Adrenal gland (tissue), 9 donors: ENCODE measurements at regions not wholly inside any gene's neighbourhood (a gene's known extent, or its start where the extent isn't known, plus 50 kb on each side); places are given as distances from the start of the nearest gene placed in this dataset.

Experiments
- DNase-seq, 7 donors: peaks; one replicate each; pipeline ENCODE4 v3.0.0-alpha.2; 2019 to 2020
- H3K27ac ChIP-seq, 5 donors: fragments of 200-600 bp; sonication (generic) in 4 of 5; 1 replicate in 3 of 5; 2 replicates in 2 of 5; pipeline versions ENCODE4 v1.5.1 to v1.8.0; 2016 to 2020; ENCODE audit warnings: mild to moderate bottlenecking in 1 of 5
- H3K27me3 ChIP-seq: fragments of 200-600 bp; 2 replicates; pipeline ENCODE4 v1.8.0; 2021
- H3K36me3 ChIP-seq, 2 donors: fragments of 200-600 bp; replicated peaks in 1 of 2; 1 replicate in 1 of 2; 2 replicates in 1 of 2; pipeline versions ENCODE4 v1.5.1 to v1.8.0; 2018 to 2022
- H3K4me1 ChIP-seq, 2 donors: fragments of 200-600 bp; replicated peaks in 1 of 2; 1 replicate in 1 of 2; 2 replicates in 1 of 2; pipeline versions ENCODE4 v1.5.1 to v1.8.0; 2018 to 2021
- H3K4me3 ChIP-seq, 4 donors: fragments of 200-600 bp; sonication (generic) in 3 of 4; one replicate each; pipeline ENCODE4 v1.5.1; 2016 to 2018
- H3K9me3 ChIP-seq, 3 donors: fragments of 200-600 bp; sonication (generic) in 1 of 3; replicated peaks in 1 of 3; 1 replicate in 2 of 3; 2 replicates in 1 of 3; pipeline versions ENCODE4 v1.5.1 to v1.8.0; 2016 to 2021
- CTCF ChIP-seq, 6 experiments: fragments of 450-650 bp in 4 of 6; fragments of 200-600 bp in 2 of 6; sonication (generic) in 1 of 6; IDR thresholded peaks; 1 replicate in 5 of 6; 2 replicates in 1 of 6; pipeline versions ENCODE4 v1.5.1 to v1.8.0; 2016 to 2021; ENCODE audit warnings: antibody characterized with exemption in 6 of 6, mild to moderate bottlenecking in 2 of 6, moderate library complexity in 1 of 6
- POLR2A ChIP-seq, 2 donors: fragments of 450-650 bp; IDR thresholded peaks; one replicate each; pipeline ENCODE4 v1.6.1; 2017; ENCODE audit warnings: antibody characterized with exemption in 2 of 2, mild to moderate bottlenecking in 2 of 2, moderate library complexity in 1 of 2
- WGBS, 4 donors: extraction: QIAGEN DNeasy Blood & Tissue Kit in 2 of 4; methylation state at CpG; one replicate each; pipeline versions ENCODE4 v1.1.5 to v1.1.7; 2013 to 2017; 5-methylcytosine and 5-hydroxymethylcytosine counted together
- intact Hi-C, 2 donors: fragments of 100-400 bp; cut with DNase I; formaldehyde crosslinking; loops; one replicate each; pipeline versions ENCODE4 v1.14.1 to v1.15.0; 2022 to 2023
- donor health status: healthy with polysubstance abuse.
- donor health status: Bipolar disorder and iron deficiency.
- donor health status: DM: yes; HTN: yes; CAD: no.
- donor health status: DM: no; HTN: no; CAD: no.
- donor health status: DM: no; HTN: no; CAD: no.

DNA sequence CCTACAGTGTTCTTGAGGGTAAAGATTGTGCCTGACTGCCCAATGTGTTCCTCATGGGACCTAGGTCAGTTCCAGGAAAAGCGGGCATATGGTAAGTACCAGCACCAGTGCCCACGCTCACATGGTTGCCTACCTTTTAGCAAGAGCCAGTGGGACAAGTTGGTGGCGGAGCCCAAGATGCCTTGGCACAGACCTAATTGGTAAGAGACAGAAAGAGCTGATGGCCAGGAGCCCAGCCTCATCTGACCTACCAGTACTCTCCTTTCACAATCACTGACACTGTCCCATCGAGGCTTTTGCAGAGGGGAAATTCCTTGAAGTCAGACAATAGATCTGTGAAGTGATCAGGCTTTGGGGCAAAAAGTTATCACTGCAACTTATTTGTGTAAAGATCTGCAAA is 98.4 kb upstream of the BCL6 start:
- no peaks in the 10 kb centered on the region for H3K36me3 ChIP-seq
- intact Hi-C loops: no loop called here
- no peaks in the 10 kb centered on the region for H3K27me3 ChIP-seq
- peak in 2 of 7 donors; percentile 21 to 60 for DNase-seq
- TF ChIP-seq POLR2A (IDR thresholded peaks at IDR 0.05): no peak
- no peaks in the 10 kb centered on the region for H3K4me1 ChIP-seq
- no peak overlapping the region for H3K27ac ChIP-seq
- no peaks in the 10 kb centered on the region for H3K9me3 ChIP-seq
- 33 to 87% (median 84%) methylated on average over 1 to 4 of the region's 4 CpGs for WGBS, 4 donors
- H3K4me3 ChIP-seq: no peak overlapping the region

DNA sequence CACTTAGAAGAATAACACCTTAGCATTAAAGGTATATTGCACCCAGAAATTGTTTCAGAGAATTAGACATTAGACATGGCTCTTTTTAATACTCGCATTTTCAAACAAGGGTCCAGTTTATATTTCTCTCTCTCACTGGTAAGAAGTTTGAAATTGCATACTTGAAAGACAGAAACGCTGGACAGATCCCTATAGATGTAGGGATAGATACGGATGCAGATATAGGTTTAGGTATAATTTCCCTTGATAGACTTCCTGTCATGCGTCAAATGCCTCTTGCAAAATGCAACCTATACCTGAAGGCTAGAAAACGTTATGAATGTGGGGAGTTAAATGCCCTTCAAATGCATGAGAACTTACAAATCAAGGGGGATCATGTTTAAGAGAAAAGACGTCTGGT is 99.4 kb upstream of the BCL6 start:
- H3K4me3 ChIP-seq: no peak overlapping the region
- H3K4me1 ChIP-seq: no peaks in the 10 kb centered on the region
- no peaks in the 10 kb centered on the region for H3K9me3 ChIP-seq
- H3K36me3 ChIP-seq: no peaks in the 10 kb centered on the region
- intact Hi-C loops: no loop called here
- 55 to 69% (median 63%) methylated on average over 6 of the region's 6 CpGs for WGBS, 4 donors
- TF ChIP-seq POLR2A (IDR thresholded peaks at IDR 0.05) (no peak), CTCF (IDR thresholded peaks at IDR 0.05) (no peak)
- no peaks in the 10 kb centered on the region for H3K27me3 ChIP-seq
- no peak for DNase-seq
- no peak overlapping the region for H3K27ac ChIP-seq

DNA sequence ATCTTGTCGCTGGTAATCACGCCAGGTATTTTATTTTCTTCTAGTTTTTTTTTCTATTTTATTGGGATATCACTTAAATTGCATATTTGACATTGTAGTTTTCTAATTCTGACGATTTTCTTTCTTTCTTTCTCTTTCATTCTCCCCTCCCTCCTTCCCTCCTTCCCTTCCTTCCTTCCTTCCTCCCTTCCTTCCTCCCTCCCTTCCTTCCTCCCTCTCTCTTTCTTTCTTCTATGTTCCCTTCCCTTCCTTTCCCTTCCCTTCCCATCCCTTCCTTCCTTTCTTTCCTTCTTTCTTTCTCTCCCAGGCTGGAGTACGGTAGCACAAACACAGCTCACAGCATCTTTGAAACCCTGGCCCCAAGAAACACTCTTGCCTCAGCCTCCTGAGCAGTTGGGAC is 100.6 kb upstream of the BCL6 start:
- no peaks in the 10 kb centered on the region for H3K9me3 ChIP-seq
- WGBS, 4 donors: 77 to 81% (median 79%) methylated on average over 4 of the region's 4 CpGs
- intact Hi-C loops: no loop called here
- H3K27ac ChIP-seq: no peak overlapping the region
- no peaks in the 10 kb centered on the region for H3K36me3 ChIP-seq
- H3K4me1 ChIP-seq: no peaks in the 10 kb centered on the region
- DNase-seq: no peak
- no peak for TF ChIP-seq CTCF (IDR thresholded peaks at IDR 0.05)
- no peak for TF ChIP-seq POLR2A (IDR thresholded peaks at IDR 0.05)
- H3K27me3 ChIP-seq: no peaks in the 10 kb centered on the region
- no peak overlapping the region for H3K4me3 ChIP-seq

GRCh38 chr3:187848401-187848800 is 103.1 kb upstream of the BCL6 start:
- DNase-seq: no peak
- no peak overlapping the region for H3K4me3 ChIP-seq
- intact Hi-C loops: no loop called here
- 86 to 98% (median 94%) methylated on average over 1 of the region's 1 CpG for WGBS, 4 donors
- H3K27ac ChIP-seq: no peak overlapping the region
- TF ChIP-seq CTCF (IDR thresholded peaks at IDR 0.05) (no peak), POLR2A (IDR thresholded peaks at IDR 0.05) (no peak)
- no peaks in the 10 kb centered on the region for H3K36me3 ChIP-seq
- no peaks in the 10 kb centered on the region for H3K27me3 ChIP-seq
- H3K9me3 ChIP-seq: no peaks in the 10 kb centered on the region
- no peaks in the 10 kb centered on the region for H3K4me1 ChIP-seq

DNA sequence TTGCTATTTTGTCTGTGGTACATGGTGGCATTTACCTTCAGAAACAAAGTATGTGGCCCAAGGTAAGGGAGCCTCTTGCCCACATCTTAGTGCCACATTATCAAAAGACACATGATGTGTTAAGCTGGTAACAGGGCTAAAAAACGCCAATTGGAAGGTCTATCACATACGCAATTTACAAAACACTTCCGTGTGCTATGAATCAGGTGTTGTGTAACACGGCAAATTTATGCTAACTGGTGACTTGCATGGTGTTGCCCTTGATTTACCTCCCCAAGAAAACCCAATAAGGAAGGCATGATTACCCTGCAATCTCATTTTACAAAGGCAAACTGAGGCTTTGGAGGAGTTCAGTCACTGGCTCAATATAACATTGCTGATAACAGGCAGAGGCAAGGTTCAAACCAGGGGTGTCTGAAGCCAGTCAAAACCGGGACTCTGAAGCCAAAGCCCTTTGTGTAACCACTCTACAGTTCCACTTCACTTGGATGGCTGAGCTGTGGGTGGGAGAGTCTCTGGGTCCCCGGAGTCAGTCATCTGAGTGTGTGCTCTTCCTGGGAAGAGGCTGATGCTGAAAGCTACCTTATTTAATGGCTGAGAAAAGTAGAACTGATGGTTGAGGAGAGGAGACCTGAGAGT is 103.9 kb upstream of the BCL6 start:
- Histone ChIP-seq H3K27ac (no peak overlapping the region), H3K4me3 (no peak overlapping the region), H3K4me1 (no peaks in the 10 kb centered on the region), H3K36me3 (no peaks in the 10 kb centered on the region), H3K9me3 (no peaks in the 10 kb centered on the region), H3K27me3 (no peaks in the 10 kb centered on the region)
- DNase-seq: no peak
- intact Hi-C loops: no loop called here
- WGBS, 4 donors: 79 to 85% (median 83%) methylated on average over 6 of the region's 6 CpGs
- no peak for TF ChIP-seq POLR2A (IDR thresholded peaks at IDR 0.05)
- no peak for TF ChIP-seq CTCF (IDR thresholded peaks at IDR 0.05)
